NAMALWA (cell line): ENCODE measurements at regions not wholly inside any gene's neighbourhood (a gene's known extent, or its start where the extent isn't known, plus 50 kb on each side); places are given as distances from the start of the nearest gene placed in this dataset.

ENCODE experiments used
- DNase-seq: peaks from one replicate; pipeline ENCODE4 v3.0.0-alpha.2; 2015; ENCODE audit warnings: low spot score

DNA sequence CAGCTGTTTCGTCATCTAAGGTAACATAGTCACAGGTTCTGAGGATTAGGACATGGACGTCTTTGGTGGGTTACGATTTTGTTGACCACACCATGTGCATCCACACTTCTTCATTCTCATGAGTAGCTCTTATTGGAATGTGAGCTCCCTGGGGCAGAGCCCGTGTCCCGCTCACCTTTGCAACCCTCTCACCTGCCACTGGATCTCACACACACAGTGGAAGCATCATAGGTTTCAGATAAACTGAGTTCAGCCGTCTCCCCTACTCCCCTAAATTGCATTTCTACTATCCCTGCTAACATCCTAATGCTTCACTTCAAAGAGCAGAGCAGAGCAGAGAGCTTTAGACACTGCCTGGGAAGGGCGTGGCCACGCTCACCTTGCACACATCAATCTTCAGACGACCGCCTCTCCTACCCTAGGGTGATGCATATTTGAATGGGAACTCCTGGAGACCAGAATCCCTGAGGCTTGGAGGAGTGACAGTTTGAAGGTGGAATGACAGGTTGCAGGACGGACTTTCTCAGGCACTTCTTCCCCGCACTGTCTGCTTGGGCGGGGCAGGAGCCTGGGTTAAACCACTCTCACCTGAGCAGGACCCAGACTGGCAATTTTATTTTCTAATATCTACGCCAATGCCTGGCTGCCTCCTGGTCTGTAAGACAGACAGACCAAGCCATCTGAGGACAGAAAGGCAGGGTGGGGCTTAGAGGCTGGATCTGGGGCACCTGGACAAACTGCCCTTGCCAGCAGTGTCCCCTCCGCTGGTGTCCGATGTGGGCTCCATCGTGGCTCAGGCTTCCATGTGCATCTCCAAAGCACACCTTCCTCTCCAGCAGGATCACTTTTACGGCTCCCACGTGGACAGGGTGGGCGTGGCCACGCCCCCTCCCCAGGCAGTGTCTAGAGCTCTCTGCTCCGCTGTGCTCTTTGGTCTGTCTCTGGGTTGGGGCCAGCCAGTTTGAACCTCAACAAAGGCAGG is 229.5 kb upstream of the COPS8 start:
- no peak for DNase-seq

DNA sequence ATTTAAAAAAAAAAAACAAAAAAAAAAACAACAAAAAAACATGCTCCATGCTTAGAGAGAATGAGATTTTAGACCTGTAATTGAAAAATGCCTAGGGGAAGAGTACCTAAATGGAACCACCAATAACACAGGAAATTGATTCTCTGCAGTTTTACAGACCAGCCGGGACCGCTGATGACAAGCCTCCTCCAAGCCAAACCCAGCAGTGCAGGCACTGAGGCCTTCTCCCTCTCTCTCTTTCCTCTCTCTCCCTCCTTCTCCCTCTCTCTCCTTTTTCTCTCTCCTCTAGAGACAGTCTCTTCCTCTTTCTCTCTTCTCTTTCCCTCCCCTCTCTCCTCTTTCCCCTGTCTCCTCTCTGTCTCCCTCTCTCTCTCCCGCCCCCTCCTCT is 228.8 kb upstream of the COPS8 start:
- DNase-seq: no peak

DNA sequence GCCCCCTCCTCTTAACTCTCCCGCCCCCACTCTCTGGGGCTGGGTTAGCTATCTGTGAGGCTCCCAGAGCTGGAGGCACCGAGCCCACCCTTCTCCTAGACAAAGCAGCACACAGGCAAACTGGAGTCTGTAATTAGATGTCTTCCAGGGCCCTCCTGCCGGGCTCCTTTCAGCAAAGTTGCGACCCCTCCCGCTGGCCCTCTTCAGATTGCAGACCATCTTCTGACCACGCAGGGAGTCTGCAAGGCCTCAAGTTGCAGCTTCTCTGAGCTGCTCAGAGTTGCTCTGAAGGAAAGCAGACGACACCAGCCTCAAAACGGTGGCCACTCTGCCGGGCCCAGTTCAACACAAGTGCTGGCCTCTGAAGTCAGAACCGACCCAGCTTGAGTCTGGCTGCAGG is 228.4 kb upstream of the COPS8 start:
- DNase-seq: no peak

DNA sequence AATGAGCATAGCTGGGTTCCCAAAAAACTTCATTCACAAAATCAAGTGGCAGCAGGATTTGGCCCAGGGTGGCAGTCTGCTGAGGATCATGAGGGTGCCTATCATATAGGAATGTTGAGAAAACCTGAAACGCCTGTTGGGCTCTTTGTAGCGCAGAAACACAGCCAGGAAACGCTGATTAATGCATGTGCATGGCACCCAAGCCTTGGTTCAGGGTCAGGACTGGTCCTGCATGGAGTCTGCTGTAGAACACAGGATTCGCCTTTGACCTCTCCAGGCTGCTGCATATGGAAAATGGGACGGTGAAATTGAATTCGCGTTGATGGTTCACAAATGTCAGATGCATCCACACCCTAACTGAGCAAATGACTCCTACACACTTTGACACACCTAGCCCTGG is 227.9 kb upstream of the COPS8 start:
- DNase-seq: no peak

DNA sequence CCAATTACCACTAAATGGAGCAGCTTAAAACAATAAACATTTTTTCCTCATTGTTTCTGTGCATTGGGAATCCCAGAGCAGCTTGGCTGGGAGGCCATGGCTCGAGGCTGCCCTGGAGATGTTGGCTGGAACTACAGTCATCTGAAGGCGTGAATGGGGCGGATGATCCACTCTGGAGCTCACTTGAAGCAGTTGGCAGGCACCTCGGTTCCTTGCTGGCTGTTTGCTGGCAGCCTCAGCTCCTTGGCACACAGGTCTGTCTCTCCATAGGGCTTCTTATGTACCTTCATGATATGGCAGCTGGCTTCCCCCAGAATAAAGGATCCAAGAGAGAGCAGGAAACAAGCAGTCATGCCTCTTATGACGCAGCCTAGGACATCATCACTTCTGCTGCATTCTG is 227.0 kb upstream of the COPS8 start:
- no peak for DNase-seq

DNA sequence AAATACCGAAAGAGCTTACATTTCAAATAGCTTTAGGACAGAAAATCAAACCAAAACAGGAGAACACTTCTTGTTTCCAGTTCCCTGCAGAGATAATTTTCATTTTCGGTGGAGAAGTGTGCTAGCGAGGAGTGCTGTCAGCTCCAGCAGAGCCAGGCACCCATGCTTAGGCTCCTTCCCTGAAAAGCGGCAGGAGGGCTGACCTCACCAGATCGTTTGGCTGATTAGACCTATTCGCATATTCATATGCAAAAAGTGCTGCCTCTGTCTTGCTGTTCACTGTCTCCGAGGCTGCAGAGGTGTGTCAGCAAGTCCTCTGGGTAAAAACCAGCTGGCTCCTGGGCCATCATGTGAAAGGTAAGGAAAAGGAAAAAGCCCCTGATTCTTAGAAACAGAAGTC is 225.8 kb upstream of the COPS8 start:
- DNase-seq: no peak

DNA sequence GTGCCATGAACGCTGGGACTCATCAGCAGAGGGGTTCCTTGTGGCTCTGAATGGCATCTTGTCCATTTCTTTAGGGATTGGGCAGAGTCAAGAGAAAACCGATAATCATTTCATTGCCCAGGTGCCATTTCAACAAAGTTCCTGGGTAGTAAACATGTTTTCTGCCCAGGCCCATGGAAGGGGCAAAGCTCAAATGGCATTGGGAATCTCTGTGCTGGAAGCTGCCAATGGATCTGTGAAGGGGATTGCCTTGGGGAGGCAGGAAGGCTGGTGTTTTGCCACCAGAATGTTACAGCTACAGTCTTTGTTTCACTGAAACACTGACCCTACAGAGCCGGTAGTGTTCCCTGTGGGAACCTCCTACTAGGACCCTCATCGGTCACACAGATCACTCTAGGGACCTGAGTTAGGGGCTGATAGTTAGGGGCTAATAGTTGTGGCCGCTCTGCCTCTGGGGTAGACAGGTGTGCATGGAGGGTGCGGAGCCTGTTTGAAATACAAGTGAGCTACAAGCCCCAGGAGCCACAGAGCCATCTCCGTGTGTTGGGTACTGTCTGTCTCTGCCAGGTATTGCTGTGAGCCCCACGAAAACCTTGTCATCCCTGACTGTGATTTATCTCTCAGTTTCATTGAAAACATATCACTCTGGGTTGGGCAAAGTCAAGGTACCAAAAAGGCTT is 224.4 kb upstream of the COPS8 start:
- DNase-seq: no peak

DNA sequence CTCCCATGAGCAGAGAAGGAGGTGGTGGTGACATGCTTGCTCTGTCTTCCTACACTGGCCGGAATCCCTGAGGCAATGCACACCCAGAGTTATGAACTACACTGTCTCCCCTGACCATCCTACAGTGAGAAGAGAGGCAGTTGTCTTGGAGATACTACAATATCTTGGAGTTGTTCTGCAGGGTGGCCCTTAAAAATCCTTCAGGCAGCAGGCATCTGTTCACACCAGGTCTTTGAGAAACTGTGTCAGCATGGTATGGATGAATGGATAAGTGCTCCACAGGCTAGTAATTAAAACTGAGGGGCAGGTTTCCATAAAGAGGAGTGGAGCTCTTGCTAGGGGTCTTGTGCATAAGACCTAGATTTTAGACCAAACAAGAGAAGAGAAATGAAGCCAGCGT is 223.7 kb upstream of the COPS8 start:
- no peak for DNase-seq

DNA sequence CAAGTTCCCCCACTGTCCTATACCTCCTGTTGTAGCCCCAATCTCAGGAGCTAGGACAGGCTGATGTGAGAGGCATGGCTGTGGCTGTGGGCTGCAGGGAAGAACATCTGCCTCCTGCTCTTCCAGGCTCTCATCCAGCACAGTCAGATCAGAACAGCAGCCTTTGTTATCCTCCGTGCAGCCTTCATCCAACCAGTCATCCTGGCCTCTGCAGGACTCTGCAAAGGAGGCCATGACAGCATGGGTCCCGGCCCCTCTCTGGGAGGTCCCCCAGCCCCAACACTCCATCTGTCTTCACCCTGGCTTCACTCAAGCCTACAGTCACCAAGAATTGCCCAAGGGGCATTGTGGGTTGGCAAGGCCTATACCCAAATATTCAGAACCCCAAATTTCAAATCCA is 223.2 kb upstream of the COPS8 start:
- no peak for DNase-seq

DNA sequence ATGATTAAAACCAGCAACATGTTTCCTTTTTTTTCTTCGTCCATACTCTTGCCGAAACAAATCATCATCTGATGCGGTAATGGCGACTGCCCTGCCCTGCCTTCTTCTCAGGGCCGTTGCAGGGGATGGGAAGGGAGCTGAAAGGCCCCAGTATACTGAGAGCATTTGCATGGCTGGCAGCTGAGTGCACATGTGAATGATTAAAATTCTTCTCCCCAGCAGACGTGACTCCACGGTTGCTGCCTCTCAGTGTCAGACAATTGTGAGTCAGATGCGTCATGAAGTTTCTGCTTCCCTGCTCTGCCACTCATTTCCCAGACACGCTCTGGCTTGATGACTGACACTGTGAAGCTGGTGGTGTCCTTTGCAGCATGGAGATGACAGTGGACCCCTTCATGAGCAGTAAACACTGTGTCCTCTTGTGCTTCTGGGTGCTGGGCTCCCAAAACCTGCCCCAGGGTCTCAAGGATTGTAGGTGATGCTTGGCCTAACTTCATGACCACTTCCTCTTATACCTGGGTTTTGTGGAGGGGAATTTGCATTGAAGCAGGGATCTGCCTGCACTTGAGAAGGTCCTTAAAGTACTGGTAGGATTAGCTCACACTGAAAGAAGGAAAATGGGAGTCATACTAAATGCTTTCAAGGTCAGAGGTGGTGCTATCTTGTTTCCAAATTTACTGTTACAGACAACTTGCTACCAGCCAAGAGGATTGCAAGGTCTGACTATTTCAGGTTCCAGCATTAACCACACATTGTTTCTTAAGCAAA is 222.5 kb upstream of the COPS8 start:
- DNase-seq: no peak

DNA sequence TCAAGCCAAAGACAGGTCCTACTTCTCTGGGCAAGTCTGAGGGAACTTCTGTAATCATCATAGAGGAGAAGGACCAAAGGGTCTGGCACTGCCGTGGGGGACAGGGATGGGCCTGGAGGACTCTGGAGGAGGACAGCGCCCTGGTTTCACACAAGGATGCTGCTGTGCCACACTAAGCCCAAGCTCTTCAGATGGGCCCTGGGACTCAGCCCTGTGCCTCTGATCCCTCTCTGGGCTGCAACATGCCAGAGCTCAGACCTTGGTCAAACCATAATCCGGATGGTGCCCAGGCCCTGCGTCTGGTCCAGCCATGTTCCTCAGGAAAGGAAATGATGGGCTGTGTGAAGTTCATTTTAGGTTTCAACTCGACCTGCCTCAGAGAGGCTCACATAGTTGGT is 222.0 kb upstream of the COPS8 start:
- no peak for DNase-seq

DNA sequence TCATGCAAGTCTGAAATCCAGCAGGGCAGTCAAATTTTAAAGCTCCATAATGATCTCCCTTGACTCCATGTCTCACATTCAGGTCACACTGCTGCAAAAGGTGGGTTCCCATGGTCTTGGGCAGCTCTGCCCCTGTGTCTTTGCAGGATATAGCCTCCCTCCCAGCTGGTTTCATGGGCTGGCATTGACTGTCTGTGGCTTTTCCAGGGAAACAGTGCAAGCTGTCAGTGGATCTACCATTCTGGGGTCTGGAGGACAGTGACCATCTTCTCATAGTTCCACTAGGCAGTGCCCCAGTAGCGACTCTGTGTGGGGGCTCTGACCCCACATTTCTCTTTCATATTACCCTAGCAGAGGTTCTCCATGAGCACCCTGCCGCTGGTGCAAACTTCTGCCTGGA is 220.6 kb upstream of the COPS8 start:
- no peak for DNase-seq

DNA sequence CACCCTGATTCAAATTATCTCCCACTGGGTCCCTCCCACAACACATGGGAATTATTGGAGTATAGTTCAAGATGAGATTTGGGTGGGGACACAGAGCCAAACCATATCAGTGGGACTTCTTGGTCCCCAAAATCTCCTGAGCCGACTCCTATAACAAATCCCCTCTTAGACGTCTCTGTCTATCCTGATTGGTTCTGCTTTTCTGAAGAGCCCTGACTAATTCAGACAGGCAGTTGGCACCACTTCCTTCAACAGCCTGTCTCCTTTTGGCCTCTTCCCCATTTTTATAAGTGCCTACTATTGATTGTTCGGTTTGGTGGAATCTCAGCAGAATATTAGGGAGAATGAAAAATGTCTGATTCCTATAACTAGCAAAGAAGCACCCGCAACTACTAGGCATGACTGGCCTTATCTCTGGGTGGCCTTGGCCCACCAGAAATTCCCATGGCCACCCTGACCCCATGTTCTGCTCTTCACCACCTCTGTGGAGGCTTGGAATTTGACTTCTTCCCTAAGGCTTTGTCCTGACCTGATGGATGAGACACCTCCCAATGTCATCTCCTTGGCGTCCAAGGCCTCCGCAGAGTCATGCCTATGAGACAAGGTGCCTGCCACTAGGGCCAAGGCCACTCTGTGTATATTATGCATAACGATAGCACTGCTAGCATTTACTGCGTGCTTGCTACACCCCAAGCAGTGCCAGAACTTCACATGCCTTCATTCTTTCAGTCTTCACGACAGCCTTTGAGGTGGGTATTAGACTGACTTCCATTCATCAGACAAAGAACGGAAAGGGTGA is 218.9 kb upstream of the COPS8 start:
- DNase-seq: no peak

DNA sequence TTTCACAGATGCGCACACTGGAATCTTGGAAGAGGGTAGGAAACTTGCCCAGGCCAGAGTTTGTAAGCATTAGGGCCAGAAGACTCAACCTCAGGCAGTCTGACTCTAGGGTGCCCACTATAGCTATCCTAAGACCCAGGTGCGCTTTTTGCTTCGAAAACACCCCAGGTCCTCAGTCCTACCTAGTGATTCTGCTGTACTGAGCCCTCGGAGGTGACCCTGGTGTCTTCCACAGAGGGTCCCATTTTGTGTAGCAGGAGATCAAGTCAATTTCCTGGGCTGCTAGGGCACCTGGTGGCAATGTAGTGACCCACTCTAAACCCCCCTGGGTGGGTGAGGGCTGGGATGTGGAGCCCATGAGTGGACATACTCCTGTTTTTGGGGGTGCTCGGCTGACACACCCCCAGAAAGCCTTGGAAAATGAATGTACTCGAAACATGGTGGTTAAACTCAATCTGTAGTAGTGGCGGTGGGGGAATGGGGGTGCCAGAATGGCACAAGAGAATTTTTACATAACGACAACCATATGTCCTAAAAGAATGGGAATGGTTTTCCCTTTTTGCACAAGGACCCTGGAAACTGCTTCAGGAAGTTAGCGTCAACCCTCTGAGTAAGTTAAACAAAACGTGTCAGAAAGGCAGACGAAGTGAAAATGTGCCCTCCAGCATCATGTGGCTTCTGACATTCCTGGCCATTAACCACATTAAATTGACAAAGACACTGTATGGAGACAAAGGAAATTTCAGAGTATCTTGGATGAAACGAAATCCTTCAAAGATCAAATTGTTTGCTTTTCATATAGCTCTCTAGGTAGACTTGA is 218.0 kb upstream of the COPS8 start:
- no peak for DNase-seq

DNA sequence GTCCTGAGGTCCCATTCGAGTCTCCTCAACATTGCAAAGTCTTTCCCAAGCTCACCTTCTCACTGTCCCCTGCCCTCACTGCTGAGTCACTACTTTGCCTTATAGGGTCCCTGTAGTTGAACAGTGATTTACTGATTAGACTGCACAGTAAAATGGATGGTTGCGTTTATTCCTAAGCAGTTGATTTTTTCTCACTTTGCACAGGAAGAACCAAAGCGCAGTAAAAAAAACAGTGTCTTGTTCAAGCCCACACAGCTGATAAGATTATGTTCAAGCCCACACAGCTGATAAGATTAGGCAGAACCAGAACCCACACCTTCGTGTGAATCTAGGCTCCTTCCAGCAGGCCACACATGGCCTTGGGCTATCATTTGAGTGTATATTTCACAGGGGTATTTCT is 215.3 kb upstream of the COPS8 start:
- no peak for DNase-seq

DNA sequence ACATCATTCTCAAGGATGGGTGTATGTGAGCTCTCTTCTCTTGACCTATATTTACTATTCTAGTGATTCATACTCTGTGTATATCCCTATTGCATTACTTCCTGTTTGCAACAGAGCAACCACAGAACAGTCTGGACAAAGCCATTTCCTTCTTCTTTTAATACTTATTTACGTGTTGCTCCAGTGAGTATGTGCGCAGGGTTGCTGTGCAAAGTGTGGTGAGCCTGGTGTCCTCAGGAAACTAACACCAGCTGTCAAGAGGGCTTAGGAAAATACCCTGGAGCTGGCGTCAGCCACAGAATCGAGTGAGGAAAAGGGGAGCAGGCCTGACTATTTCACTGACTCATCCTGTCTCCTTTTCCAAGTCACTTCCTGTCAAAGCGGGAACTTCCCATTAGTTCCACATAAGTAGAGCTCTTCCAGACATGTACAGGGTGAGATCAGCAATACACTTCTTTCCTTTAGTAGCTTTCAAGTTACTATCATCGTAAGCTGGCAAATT is 214.1 kb upstream of the COPS8 start:
- DNase-seq: peak; percentile 3

DNA sequence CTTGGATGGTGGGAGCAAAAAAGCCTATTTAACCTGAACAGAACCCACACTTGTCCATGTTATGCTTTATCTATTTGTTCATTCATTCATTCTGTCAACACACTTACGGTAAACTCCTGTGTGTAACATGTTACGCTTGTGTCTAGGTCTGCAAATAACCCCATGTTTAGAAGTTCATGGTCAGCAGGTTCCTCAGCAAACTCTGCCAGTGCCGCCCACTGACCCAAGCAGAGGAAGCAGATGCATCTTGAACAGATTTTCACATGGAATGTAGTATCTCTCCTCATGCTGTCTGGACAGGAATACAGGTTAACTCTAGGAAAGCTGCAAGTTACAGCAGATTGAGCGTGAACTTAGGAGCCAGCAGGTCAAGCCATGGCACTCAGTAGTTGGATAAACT is 213.7 kb upstream of the COPS8 start:
- DNase-seq: no peak

DNA sequence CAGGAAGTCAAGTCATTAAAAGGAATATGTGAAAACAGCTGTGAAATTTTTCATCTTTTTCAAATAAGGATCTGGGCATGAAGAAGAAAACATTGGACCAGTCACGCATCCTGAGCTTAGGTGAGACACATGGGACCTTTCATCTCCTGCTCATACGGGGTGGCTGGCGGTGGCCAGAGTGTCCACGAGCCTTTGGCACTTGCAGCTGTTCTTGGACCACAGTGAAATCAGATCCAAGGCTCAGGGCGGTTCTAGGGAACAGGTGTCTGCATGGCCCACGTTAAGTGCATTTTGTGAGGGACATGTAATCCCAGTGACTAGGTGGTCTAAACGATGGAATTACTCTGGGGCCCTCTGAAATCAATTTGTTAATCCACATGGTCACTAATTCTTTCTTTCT is 212.7 kb upstream of the COPS8 start:
- DNase-seq: no peak

DNA sequence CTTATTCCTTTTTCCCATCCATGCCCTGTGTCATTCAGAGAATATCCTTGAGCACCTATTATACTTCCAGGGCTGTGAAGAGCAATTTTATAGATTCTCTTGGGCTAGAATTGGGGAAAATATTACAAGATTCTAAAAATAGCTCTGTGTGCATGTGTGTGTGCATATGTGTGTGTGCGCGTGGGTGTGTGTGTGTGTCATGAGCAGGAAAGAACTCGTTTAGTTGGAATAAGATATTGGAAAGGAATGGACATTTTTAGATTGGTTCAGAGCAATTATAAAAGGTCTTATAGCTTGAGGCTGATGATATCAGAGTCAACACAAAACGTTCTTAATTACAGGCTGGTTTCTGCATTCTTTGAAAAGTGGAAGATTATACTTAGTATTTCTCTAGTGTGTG is 212.1 kb upstream of the COPS8 start:
- no peak for DNase-seq

DNA sequence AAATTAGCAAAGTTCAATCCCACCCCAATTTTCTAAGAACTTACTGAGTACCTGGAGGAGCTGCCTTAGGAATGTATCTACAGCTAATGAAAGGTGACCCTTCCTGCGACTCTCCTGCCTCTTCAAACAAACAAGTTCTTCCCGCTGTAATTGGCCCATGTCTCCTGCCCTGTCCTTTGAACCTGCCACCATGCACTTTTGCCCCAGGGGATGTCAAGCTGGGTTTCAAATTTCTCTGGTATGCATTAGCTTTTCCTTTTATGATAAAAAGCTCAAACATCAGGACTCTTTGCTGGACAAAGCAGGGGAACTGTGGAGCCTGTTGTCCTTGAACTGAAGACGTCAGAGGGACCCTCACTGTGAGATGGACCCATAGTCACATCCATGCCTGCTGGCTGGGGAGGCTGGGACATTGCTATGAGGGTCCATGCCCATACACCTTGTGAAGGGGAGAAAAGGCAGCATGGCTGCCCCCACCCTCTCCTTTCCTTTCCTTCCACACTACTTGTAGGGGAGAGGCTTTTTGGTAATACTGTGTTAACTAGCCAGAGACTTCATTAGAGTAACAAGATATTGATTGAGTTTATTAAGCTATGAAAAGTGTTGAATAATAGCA is 210.7 kb upstream of the COPS8 start:
- DNase-seq: no peak
